DMS 273 (cell line): ENCODE measurements at regions not wholly inside any gene's neighbourhood (a gene's known extent, or its start where the extent isn't known, plus 50 kb on each side); places are given as distances from the start of the nearest gene placed in this dataset.
"Not testable (repeated sequence)": the region's sequence is repeated elsewhere in the genome, so short reads cannot be mapped to it uniquely, and the experiment has no call there.

Experiments
- DNase-seq: peaks from one replicate; lab custom pipeline; 2025; ENCODE audit not compliant: unreplicated experiment; lab: John Stamatoyannopoulos, UW

GRCh38 chr14:47921133-47921532 lies 245.7 kb upstream of the MDGA2 start:
- no peak for DNase-seq

- no peak for DNase-seq
Measured at GRCh38 chr14:47919997-47920396, 244.6 kb upstream of the MDGA2 start.

GRCh38 chr14:47919334-47919846 lies 244.0 kb upstream of the MDGA2 start:
- no peak for DNase-seq

- peak; percentile 59 for DNase-seq
Measured at GRCh38 chr14:47917344-47917954, 242.0 kb upstream of the MDGA2 start.

GRCh38 chr14:47901141-47901540 lies 225.7 kb upstream of the MDGA2 start:
- DNase-seq = not testable (repeated sequence)

- DNase-seq = no peak
Measured at GRCh38 chr14:47899685-47900084, 224.3 kb upstream of the MDGA2 start.

- no peak for DNase-seq
Measured at GRCh38 chr14:47874350-47874749, 198.9 kb upstream of the MDGA2 start.

- no peak for DNase-seq
Measured at GRCh38 chr14:47872588-47872987, 197.2 kb upstream of the MDGA2 start.

GRCh38 chr14:47863441-47863840 lies 188.0 kb upstream of the MDGA2 start:
- DNase-seq = no peak

- DNase-seq = no peak
Measured at GRCh38 chr14:47857646-47858045, 182.2 kb upstream of the MDGA2 start.

GRCh38 chr14:47852278-47852677 lies 176.9 kb upstream of the MDGA2 start:
- DNase-seq = no peak

- DNase-seq = no peak
Measured at GRCh38 chr14:47846008-47846407, 170.6 kb upstream of the MDGA2 start.

GRCh38 chr14:47843236-47843635 lies 167.8 kb upstream of the MDGA2 start:
- DNase-seq = no peak

- DNase-seq = no peak
Measured at GRCh38 chr14:47833011-47833410, 157.6 kb upstream of the MDGA2 start.

GRCh38 chr14:47826809-47827208 lies 151.4 kb upstream of the MDGA2 start:
- no peak for DNase-seq

GRCh38 chr14:47822326-47822725 lies 146.9 kb upstream of the MDGA2 start:
- no peak for DNase-seq

GRCh38 chr14:47821135-47821534 lies 145.7 kb upstream of the MDGA2 start:
- DNase-seq = no peak

- no peak for DNase-seq
Measured at GRCh38 chr14:47790477-47790876, 115.1 kb upstream of the MDGA2 start.

- no peak for DNase-seq
Measured at GRCh38 chr14:47785058-47785457, 109.7 kb upstream of the MDGA2 start.

- no peak for DNase-seq
Measured at GRCh38 chr14:47778631-47779030, 103.2 kb upstream of the MDGA2 start.

GRCh38 chr14:47772652-47773051 lies 97.2 kb upstream of the MDGA2 start:
- DNase-seq = no peak

GRCh38 chr14:47763188-47763854 lies 87.9 kb upstream of the MDGA2 start:
- DNase-seq = no peak

- no peak for DNase-seq
Measured at GRCh38 chr14:47746986-47747385, 71.6 kb upstream of the MDGA2 start.
